ENCODE measurements at regions not wholly inside any gene's neighbourhood (a gene's known extent, or its start where the extent isn't known, plus 50 kb on each side); places are given as distances from the start of the nearest gene placed in this dataset.
A peak's percentile ranks its signal among the peaks of the same experiment; 100 is the strongest.

DNA sequence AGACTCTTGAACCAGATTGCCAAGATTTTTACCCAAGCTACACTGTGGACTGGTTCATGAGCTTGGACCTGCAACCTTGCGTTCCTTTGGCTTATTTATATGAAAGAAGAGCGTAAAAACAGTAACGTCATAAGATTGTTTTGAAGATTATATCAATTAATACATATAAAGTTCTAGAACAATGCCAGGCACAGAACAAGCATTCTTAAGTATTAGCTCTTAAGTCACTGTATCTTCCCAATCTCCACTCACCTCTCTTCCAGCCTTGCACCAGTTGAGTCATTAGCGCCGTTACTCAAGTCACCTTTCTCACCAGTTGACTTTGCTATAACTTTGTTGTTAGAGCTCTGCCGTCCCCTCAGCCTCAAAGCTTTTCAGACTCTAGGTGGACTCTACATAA lies 415.7 kb downstream of the PLK2 start:
- no peaks in the 10 kb centered on the region for H3K9me3 Mint-ChIP-seq
- Histone ChIP-seq H3K9ac (no peak overlapping the region), H3K4me1 (no peaks in the 10 kb centered on the region), H3K27me3 (no peaks in the 10 kb centered on the region), H3K9me3 (ENCODE audit: low read depth) (no peaks in the 10 kb centered on the region), H3K4me2 (no peak overlapping the region), H3K36me3 (no peaks in the 10 kb centered on the region), H2AFZ (replicated peaks) (no peak overlapping the region), H3K79me2 (ENCODE audit: low read depth) (no peaks in the 10 kb centered on the region), H4K20me1 (ENCODE audit: low read depth) (no peaks in the 10 kb centered on the region), H3K27ac (no peak overlapping the region), H3K4me3 (no peak overlapping the region), H3F3A (ENCODE audit: low read depth) (no peaks in the 10 kb centered on the region)
- no peaks in the 10 kb centered on the region for H3K27me3 Mint-ChIP-seq (ENCODE audit: insufficient read depth, low read depth)
- H3K4me3 Mint-ChIP-seq, result no peak overlapping the region
- no peaks in the 10 kb centered on the region for H3K36me3 Mint-ChIP-seq
- no peak for TF ChIP-seq EZH2phosphoT487 (IDR thresholded peaks at IDR 0.05)
- TF ChIP-seq EZH2 (IDR thresholded peaks at IDR 0.05), result no peak
- no peak for TF ChIP-seq CTCF (IDR thresholded peaks at IDR 0.05)
- H3K4me1 Mint-ChIP-seq, result no peaks in the 10 kb centered on the region
- H3K27ac Mint-ChIP-seq, result no peak overlapping the region
- DNase-seq (ENCODE audit: low spot score), result no peak

DNA sequence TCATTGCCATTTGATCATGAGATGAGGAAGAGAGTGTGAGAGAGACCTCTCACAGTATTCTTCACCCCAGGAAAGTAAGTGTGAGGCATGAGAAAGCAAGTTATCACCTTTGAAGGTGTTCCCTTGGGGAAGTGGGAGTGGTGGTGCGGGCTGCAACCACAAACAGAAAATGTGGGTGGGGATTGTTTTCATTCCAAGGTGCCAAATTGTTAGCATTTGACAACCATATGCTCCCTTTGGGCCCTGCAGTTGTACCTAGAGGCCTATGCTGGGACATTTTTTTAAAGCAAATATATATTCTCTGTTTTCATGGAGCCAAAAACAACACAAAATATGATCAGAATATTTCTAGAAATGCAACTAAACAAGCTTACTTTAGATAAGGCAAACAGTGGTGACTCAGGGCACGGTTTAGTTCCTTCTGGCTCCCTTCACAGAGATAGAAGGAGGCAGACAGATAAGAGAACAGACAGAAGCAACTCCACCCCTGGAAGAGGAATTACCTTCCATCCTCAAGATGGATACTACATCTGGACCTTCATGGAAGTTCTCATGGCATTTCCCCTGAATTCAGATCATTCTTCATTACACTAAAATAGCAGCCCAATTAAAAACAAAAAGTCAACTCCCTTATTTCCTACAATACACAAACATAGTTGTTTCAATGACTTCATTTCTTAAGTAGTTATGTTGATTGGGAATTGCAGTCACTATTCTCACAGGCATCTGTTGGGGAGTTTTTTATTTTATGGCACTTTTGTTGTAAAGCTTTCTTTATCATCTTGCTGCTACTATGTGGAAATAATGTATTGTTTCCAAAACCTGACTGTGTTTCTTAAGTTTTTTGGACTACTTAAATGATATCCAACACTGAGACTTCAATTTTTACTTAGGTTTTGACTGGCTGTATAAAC lies 416.6 kb downstream of the PLK2 start:
- TF ChIP-seq CTCF (IDR thresholded peaks at IDR 0.05) (no peak), EZH2 (IDR thresholded peaks at IDR 0.05) (no peak), EZH2phosphoT487 (IDR thresholded peaks at IDR 0.05) (no peak)
- Histone ChIP-seq H3K27ac (no peak overlapping the region), H3F3A (ENCODE audit: low read depth) (no peaks in the 10 kb centered on the region), H4K20me1 (ENCODE audit: low read depth) (no peaks in the 10 kb centered on the region), H3K36me3 (no peaks in the 10 kb centered on the region), H2AFZ (replicated peaks) (no peak overlapping the region), H3K9me3 (ENCODE audit: low read depth) (no peaks in the 10 kb centered on the region), H3K4me2 (no peak overlapping the region), H3K79me2 (ENCODE audit: low read depth) (no peaks in the 10 kb centered on the region), H3K9ac (no peak overlapping the region), H3K27me3 (no peaks in the 10 kb centered on the region), H3K4me1 (no peaks in the 10 kb centered on the region), H3K4me3 (no peak overlapping the region)
- Mint-ChIP-seq H3K27me3 (ENCODE audit: insufficient read depth, low read depth) (no peaks in the 10 kb centered on the region), H3K4me3 (no peak overlapping the region), H3K36me3 (no peaks in the 10 kb centered on the region), H3K9me3 (no peaks in the 10 kb centered on the region), H3K27ac (no peak overlapping the region), H3K4me1 (no peaks in the 10 kb centered on the region)
- no peak for DNase-seq (ENCODE audit: low spot score)

- Histone ChIP-seq H3K9ac (no peak overlapping the region), H3K4me2 (no peak overlapping the region), H3K4me3 (no peak overlapping the region), H3K27ac (no peak overlapping the region), H3K4me1 (no peaks in the 10 kb centered on the region), H3K27me3 (no peaks in the 10 kb centered on the region), H2AFZ (replicated peaks) (peak overlapping the region; percentile 0), H3K36me3 (no peaks in the 10 kb centered on the region), H4K20me1 (ENCODE audit: low read depth) (no peaks in the 10 kb centered on the region), H3F3A (ENCODE audit: low read depth) (no peaks in the 10 kb centered on the region), H3K9me3 (ENCODE audit: low read depth) (no peaks in the 10 kb centered on the region), H3K79me2 (ENCODE audit: low read depth) (no peaks in the 10 kb centered on the region)
- Mint-ChIP-seq H3K4me3 (no peak overlapping the region), H3K27ac (no peak overlapping the region), H3K9me3 (no peaks in the 10 kb centered on the region), H3K4me1 (no peaks in the 10 kb centered on the region), H3K36me3 (no peaks in the 10 kb centered on the region), H3K27me3 (ENCODE audit: insufficient read depth, low read depth) (no peaks in the 10 kb centered on the region)
- DNase-seq (ENCODE audit: low spot score), result no peak
- TF ChIP-seq EZH2 (IDR thresholded peaks at IDR 0.05) (no peak), CTCF (IDR thresholded peaks at IDR 0.05) (no peak), EZH2phosphoT487 (IDR thresholded peaks at IDR 0.05) (no peak)
Measured at GRCh38 chr5:58041884-58042283, 418.0 kb downstream of the PLK2 start.
